ENCODE measurements at regions not wholly inside any gene's neighbourhood (a gene's known extent, or its start where the extent isn't known, plus 50 kb on each side); places are given as distances from the start of the nearest gene placed in this dataset.
"Not testable (repeated sequence)": the region's sequence is repeated elsewhere in the genome, so short reads cannot be mapped to it uniquely, and the experiment has no call there.

- not testable (repeated sequence) for H3K23ac ChIP-seq (ENCODE audit: insufficient read length, low read depth, low read length); H3K79me1 ChIP-seq (ENCODE audit: insufficient read depth, low read depth, low read length, poor library complexity, severe bottlenecking); H3K36me3 Mint-ChIP-seq (ENCODE audit: insufficient read depth in 1 of 3, low read depth in 3 of 3); H2AFZ ChIP-seq (ENCODE audit: low read length); H3K18ac ChIP-seq (ENCODE audit: insufficient read length, low read depth, low read length); H3K27ac ChIP-seq (ENCODE audit: insufficient read length, low read depth, low read length); H3K4me1 ChIP-seq (ENCODE audit: insufficient read depth, low read length); H3K79me2 ChIP-seq (ENCODE audit: insufficient read depth, low read length); H4K91ac ChIP-seq (ENCODE audit: insufficient read length, low read depth, low read length); H3K23me2 ChIP-seq (ENCODE audit: insufficient read length, low read depth, low read length, poor library complexity, severe bottlenecking); H2BK20ac ChIP-seq (ENCODE audit: low read depth, low read length, poor library complexity, severe bottlenecking); H3K56ac ChIP-seq (ENCODE audit: insufficient read length, low read depth, low read length); H3K4me2 ChIP-seq (ENCODE audit: insufficient read depth, insufficient read length, low read length); H4K20me1 ChIP-seq (ENCODE audit: control insufficient read depth, insufficient read depth, insufficient read length); H3K14ac ChIP-seq (ENCODE audit: insufficient read depth, low read length); H3K9me3 Mint-ChIP-seq; DNase-seq; H4K5ac ChIP-seq (ENCODE audit: insufficient read length, low read depth, low read length); H3K4ac ChIP-seq (ENCODE audit: low read depth, low read length); H4K8ac ChIP-seq (replicated peaks; ENCODE audit: insufficient read length, low read depth, low read length); H3K27ac Mint-ChIP-seq; H3K27me3 Mint-ChIP-seq (ENCODE audit: low read depth); H3K4me3 Mint-ChIP-seq; H2BK15ac ChIP-seq (ENCODE audit: low read depth, low read length); H3K9ac ChIP-seq (ENCODE audit: extremely low read depth, insufficient read length, low read length); H2BK5ac ChIP-seq (ENCODE audit: insufficient read length, low read length); H3T11ph ChIP-seq (ENCODE audit: low read length); H2BK120ac ChIP-seq (ENCODE audit: low read depth, low read length, poor library complexity, severe bottlenecking); H3K9me3 ChIP-seq (ENCODE audit: control insufficient read depth, low read depth, low read length); H3K27me3 ChIP-seq (ENCODE audit: insufficient read depth, low read length); H2AK5ac ChIP-seq (ENCODE audit: insufficient read length, low read length); H2BK12ac ChIP-seq (ENCODE audit: insufficient read length, low read depth, low read length)
- no CpG with 5 or more reads among the region's 6 CpGs for WGBS (ENCODE audit: extremely low coverage, insufficient read length, low lambda C conversion rate)
- peaks cover 16 to 19% of the 10 kb centered on the region in 2 experiments for H3K4me1 Mint-ChIP-seq
Measured at GRCh38 chr2:111450526-111450925, 329.8 kb downstream of the BCL2L11 start.

DNA sequence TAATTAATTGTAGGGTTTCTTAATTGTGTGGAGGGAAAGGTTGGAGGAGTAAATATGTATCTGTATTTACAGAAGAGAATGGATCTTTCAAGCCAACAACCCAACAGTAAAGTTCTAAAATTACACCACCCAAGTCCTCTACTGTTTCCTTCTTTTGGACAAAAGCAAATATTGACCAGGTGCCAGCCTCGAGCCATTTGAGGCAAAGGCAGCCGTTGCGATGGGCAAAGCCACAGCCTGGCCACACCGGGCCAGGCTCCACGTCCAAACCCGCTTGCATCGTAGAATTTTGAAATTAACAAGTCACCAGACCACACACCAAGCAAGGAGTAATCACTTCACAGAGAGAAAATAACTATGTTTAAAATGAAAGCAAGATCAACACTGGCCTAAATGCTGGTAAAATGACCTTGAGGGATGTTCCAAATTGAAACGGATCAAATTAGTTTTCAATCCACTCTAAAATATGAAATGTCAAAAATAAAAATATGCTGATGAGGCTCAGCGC, 331.0 kb downstream of the BCL2L11 start:
- not testable (repeated sequence) for H2BK5ac ChIP-seq (ENCODE audit: insufficient read length, low read length); H2BK120ac ChIP-seq (ENCODE audit: low read depth, low read length, poor library complexity, severe bottlenecking); H3K18ac ChIP-seq (ENCODE audit: insufficient read length, low read depth, low read length); H3K79me1 ChIP-seq (ENCODE audit: insufficient read depth, low read depth, low read length, poor library complexity, severe bottlenecking); H3K79me2 ChIP-seq (ENCODE audit: insufficient read depth, low read length); DNase-seq; H3K4me2 ChIP-seq (ENCODE audit: insufficient read depth, insufficient read length, low read length); H3K23me2 ChIP-seq (ENCODE audit: insufficient read length, low read depth, low read length, poor library complexity, severe bottlenecking); H3K9me3 ChIP-seq (ENCODE audit: control insufficient read depth, low read depth, low read length); H3K9ac ChIP-seq (ENCODE audit: extremely low read depth, insufficient read length, low read length); H2BK15ac ChIP-seq (ENCODE audit: low read depth, low read length); H2AFZ ChIP-seq (ENCODE audit: low read length); H2BK20ac ChIP-seq (ENCODE audit: low read depth, low read length, poor library complexity, severe bottlenecking); H4K5ac ChIP-seq (ENCODE audit: insufficient read length, low read depth, low read length); H3K9me3 Mint-ChIP-seq; H3K27ac ChIP-seq (ENCODE audit: insufficient read length, low read depth, low read length); H2BK12ac ChIP-seq (ENCODE audit: insufficient read length, low read depth, low read length); H3K4me3 Mint-ChIP-seq; H3K4ac ChIP-seq (ENCODE audit: low read depth, low read length); H4K8ac ChIP-seq (replicated peaks; ENCODE audit: insufficient read length, low read depth, low read length); H2AK5ac ChIP-seq (ENCODE audit: insufficient read length, low read length); H3K56ac ChIP-seq (ENCODE audit: insufficient read length, low read depth, low read length); H4K20me1 ChIP-seq (ENCODE audit: control insufficient read depth, insufficient read depth, insufficient read length); H3K36me3 Mint-ChIP-seq (ENCODE audit: insufficient read depth in 1 of 3, low read depth in 3 of 3); H4K91ac ChIP-seq (ENCODE audit: insufficient read length, low read depth, low read length); H3K27ac Mint-ChIP-seq; H3K23ac ChIP-seq (ENCODE audit: insufficient read length, low read depth, low read length); H3K27me3 Mint-ChIP-seq (ENCODE audit: low read depth); H3K27me3 ChIP-seq (ENCODE audit: insufficient read depth, low read length); H3K4me1 ChIP-seq (ENCODE audit: insufficient read depth, low read length); H3K14ac ChIP-seq (ENCODE audit: insufficient read depth, low read length); H3T11ph ChIP-seq (ENCODE audit: low read length)
- WGBS (ENCODE audit: extremely low coverage, insufficient read length, low lambda C conversion rate): no CpG with 5 or more reads among the region's 9 CpGs
- H3K4me1 Mint-ChIP-seq: peaks cover 18 to 22% of the 10 kb centered on the region in 2 experiments

All from H9 (cell line).